ENCODE measurements at regions not wholly inside any gene's neighbourhood (a gene's known extent, or its start where the extent isn't known, plus 50 kb on each side); places are given as distances from the start of the nearest gene placed in this dataset.
A peak's percentile ranks its signal among the peaks of the same experiment; 100 is the strongest.

GRCh38 chr2:204315236-204315662 is 230.0 kb upstream of the PARD3B start:
- no peak for DNase-seq (ENCODE audit: low read depth in 2 of 3, low spot score in 1 of 3)

- no peak for DNase-seq (ENCODE audit: low read depth in 2 of 3, low spot score in 1 of 3)
These were observed 227.6 kb upstream of the PARD3B start for GRCh38 chr2:204317640-204318039.

GRCh38 chr2:204321027-204321800 is 224.1 kb upstream of the PARD3B start:
- no peak for DNase-seq (ENCODE audit: low read depth in 2 of 3, low spot score in 1 of 3)

- no peak for DNase-seq (ENCODE audit: low read depth in 2 of 3, low spot score in 1 of 3)
These were observed 223.1 kb upstream of the PARD3B start for GRCh38 chr2:204321910-204322751.

- peak; percentile 11 to 64 (median 17) for DNase-seq (ENCODE audit: low read depth in 2 of 3, low spot score in 1 of 3)
These were observed 219.8 kb upstream of the PARD3B start for GRCh38 chr2:204325468-204325867.

- no peak for DNase-seq (ENCODE audit: low read depth in 2 of 3, low spot score in 1 of 3)
These were observed 216.9 kb upstream of the PARD3B start for GRCh38 chr2:204328373-204328772.

- no peak for DNase-seq (ENCODE audit: low read depth in 2 of 3, low spot score in 1 of 3)
These were observed 216.3 kb upstream of the PARD3B start for GRCh38 chr2:204329016-204329415.

- no peak for DNase-seq (ENCODE audit: low read depth in 2 of 3, low spot score in 1 of 3)
These were observed 215.7 kb upstream of the PARD3B start for GRCh38 chr2:204329532-204329931.

GRCh38 chr2:204331180-204331579 is 214.1 kb upstream of the PARD3B start:
- DNase-seq (ENCODE audit: low read depth in 2 of 3, low spot score in 1 of 3) = no peak

- DNase-seq (ENCODE audit: low read depth in 2 of 3, low spot score in 1 of 3) = no peak
These were observed 213.3 kb upstream of the PARD3B start for GRCh38 chr2:204331988-204332387.

- no peak for DNase-seq (ENCODE audit: low read depth in 2 of 3, low spot score in 1 of 3)
These were observed 212.6 kb upstream of the PARD3B start for GRCh38 chr2:204332706-204333105.

- DNase-seq (ENCODE audit: low read depth in 2 of 3, low spot score in 1 of 3) = no peak
These were observed 211.4 kb upstream of the PARD3B start for GRCh38 chr2:204333861-204334260.

- no peak for DNase-seq (ENCODE audit: low read depth in 2 of 3, low spot score in 1 of 3)
These were observed 209.7 kb upstream of the PARD3B start for GRCh38 chr2:204335451-204336058.

GRCh38 chr2:204336153-204336744 is 209.0 kb upstream of the PARD3B start:
- DNase-seq (ENCODE audit: low read depth in 2 of 3, low spot score in 1 of 3) = no peak

GRCh38 chr2:204337638-204338037 is 207.6 kb upstream of the PARD3B start:
- DNase-seq (ENCODE audit: low read depth in 2 of 3, low spot score in 1 of 3) = no peak

- DNase-seq (ENCODE audit: low read depth in 2 of 3, low spot score in 1 of 3) = no peak
These were observed 206.0 kb upstream of the PARD3B start for GRCh38 chr2:204339212-204339715.

- no peak for DNase-seq (ENCODE audit: low read depth in 2 of 3, low spot score in 1 of 3)
These were observed 204.8 kb upstream of the PARD3B start for GRCh38 chr2:204340511-204340910.

- no peak for DNase-seq (ENCODE audit: low read depth in 2 of 3, low spot score in 1 of 3)
These were observed 203.4 kb upstream of the PARD3B start for GRCh38 chr2:204341887-204342276.

- DNase-seq (ENCODE audit: low read depth in 2 of 3, low spot score in 1 of 3) = no peak
These were observed 201.6 kb upstream of the PARD3B start for GRCh38 chr2:204343685-204344084.

GRCh38 chr2:204344119-204344518 is 201.2 kb upstream of the PARD3B start:
- no peak for DNase-seq (ENCODE audit: low read depth in 2 of 3, low spot score in 1 of 3)

- no peak for DNase-seq (ENCODE audit: low read depth in 2 of 3, low spot score in 1 of 3)
These were observed 198.4 kb upstream of the PARD3B start for GRCh38 chr2:204346906-204347305.
